Mesothelial cell of epicardium (in vitro differentiated cells): ENCODE measurements at regions not wholly inside any gene's neighbourhood (a gene's known extent, or its start where the extent isn't known, plus 50 kb on each side); places are given as distances from the start of the nearest gene placed in this dataset.
"Not testable (repeated sequence)": the region's sequence is repeated elsewhere in the genome, so short reads cannot be mapped to it uniquely, and the experiment has no call there.

Experiments
- DNase-seq, 2 experiments: peaks; one replicate each; pipeline ENCODE4 v3.0.0; 2021; ENCODE audit warnings: low spot score in 2 of 2; ENCODE audit not compliant: unreplicated experiment in 2 of 2
- H3K27ac Mint-ChIP-seq: 2 replicates; pipeline ENCODE4 v1.8.0; 2021; ENCODE audit warnings: mixed read lengths
- H3K27me3 Mint-ChIP-seq: 2 replicates; pipeline ENCODE4 v1.8.0; 2021; ENCODE audit warnings: low read depth, mixed read lengths
- H3K36me3 Mint-ChIP-seq: 2 replicates; pipeline ENCODE4 v1.8.0; 2021; ENCODE audit warnings: mixed read lengths
- H3K4me1 Mint-ChIP-seq: 2 replicates; pipeline ENCODE4 v1.8.0; 2021; ENCODE audit warnings: mixed read lengths
- H3K4me3 Mint-ChIP-seq: 2 replicates; pipeline ENCODE4 v1.8.0; 2021; ENCODE audit warnings: mild to moderate bottlenecking, moderate library complexity, mixed read lengths
- H3K9me3 Mint-ChIP-seq: 2 replicates; pipeline ENCODE4 v1.8.0; 2021; ENCODE audit warnings: mixed read lengths
- TF ChIP-seq, protein P1 (sequence below): fragments of 200-600 bp; sonication (generic); IDR thresholded peaks from one replicate; pipeline ENCODE4 v1.5.0; 2021; ENCODE audit warnings: antibody characterized with exemption; ENCODE audit not compliant: unreplicated experiment

DNA sequence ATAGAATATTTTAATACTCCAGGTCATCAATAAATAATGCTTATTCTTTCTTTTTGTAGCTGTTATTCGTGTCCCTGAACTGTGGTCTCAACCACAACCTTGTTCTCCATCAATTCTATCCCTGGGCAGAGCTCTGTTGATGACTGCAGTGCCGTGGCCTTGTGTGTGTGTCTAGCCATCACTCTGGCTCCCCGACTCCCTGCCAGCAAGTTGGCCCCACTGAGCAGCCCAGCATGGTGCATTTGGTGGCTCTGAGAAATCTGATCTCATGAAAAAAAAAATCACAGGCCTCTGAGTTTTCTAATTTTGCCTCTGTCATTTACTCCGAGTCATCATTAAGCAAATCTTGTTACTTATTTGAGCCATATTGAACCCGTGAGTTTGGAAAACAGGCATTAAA lies 164.7 kb downstream of the GOLGA6L6 start:
- Mint-ChIP-seq H3K4me3 (no peak overlapping the region), H3K9me3 (peaks cover 10% of the 10 kb centered on the region), H3K36me3 (no peaks in the 10 kb centered on the region), H3K27ac (no peak overlapping the region), H3K27me3 (no peaks in the 10 kb centered on the region), H3K4me1 (no peaks in the 10 kb centered on the region)
- TF ChIP-seq, protein P1, sequence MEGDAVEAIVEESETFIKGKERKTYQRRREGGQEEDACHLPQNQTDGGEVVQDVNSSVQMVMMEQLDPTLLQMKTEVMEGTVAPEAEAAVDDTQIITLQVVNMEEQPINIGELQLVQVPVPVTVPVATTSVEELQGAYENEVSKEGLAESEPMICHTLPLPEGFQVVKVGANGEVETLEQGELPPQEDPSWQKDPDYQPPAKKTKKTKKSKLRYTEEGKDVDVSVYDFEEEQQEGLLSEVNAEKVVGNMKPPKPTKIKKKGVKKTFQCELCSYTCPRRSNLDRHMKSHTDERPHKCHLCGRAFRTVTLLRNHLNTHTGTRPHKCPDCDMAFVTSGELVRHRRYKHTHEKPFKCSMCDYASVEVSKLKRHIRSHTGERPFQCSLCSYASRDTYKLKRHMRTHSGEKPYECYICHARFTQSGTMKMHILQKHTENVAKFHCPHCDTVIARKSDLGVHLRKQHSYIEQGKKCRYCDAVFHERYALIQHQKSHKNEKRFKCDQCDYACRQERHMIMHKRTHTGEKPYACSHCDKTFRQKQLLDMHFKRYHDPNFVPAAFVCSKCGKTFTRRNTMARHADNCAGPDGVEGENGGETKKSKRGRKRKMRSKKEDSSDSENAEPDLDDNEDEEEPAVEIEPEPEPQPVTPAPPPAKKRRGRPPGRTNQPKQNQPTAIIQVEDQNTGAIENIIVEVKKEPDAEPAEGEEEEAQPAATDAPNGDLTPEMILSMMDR, result no peak
- no peak for DNase-seq

DNA sequence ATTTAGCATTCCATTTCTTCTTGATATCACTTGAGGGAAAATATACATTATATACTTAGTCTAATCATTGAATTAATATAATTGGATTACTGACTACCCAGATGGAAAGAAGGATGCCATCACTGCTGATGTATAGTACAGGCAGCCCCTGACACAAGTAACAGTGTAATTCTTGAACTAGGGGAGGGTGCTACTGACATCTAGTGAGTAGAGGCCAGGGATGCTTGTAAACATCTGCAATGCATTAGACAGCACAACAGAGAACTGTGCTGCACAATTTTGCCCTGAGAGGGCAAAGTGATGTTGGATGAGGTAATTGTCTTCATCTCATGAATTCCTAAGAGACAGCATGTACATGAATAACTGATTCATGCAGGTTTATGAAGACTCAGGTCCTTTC lies 169.2 kb downstream of the GOLGA6L6 start:
- H3K4me3 Mint-ChIP-seq, H3K9me3 Mint-ChIP-seq, H3K27ac Mint-ChIP-seq, H3K36me3 Mint-ChIP-seq, H3K27me3 Mint-ChIP-seq, DNase-seq, H3K4me1 Mint-ChIP-seq: not testable (repeated sequence)

DNA sequence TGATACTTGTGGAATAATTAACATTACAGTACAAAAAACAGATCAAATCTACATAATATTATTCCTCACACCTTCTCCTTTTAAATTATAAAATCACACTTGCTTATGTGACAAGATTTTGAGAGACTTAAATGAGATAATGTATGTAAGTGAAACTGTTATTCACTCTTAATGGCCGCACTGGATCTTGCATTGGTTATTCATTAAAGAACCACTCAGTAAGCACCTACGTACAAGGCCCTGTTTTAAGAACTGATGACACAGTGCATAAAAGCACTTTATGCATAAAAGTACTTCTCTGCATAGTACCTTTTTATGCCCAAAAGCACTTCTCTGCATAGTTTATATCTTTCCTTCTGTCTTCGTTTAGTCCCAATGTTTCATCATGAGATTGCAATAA lies 172.1 kb downstream of the GOLGA6L6 start:
- no peak for DNase-seq
- TF ChIP-seq, protein P1, result no peak
- no peaks in the 10 kb centered on the region for H3K4me1 Mint-ChIP-seq
- no peak overlapping the region for H3K4me3 Mint-ChIP-seq
- H3K36me3 Mint-ChIP-seq, result no peaks in the 10 kb centered on the region
- H3K27me3 Mint-ChIP-seq, result no peaks in the 10 kb centered on the region
- no peak overlapping the region for H3K27ac Mint-ChIP-seq
- H3K9me3 Mint-ChIP-seq, result no peaks in the 10 kb centered on the region

- Mint-ChIP-seq H3K4me3 (no peak overlapping the region), H3K27me3 (no peaks in the 10 kb centered on the region), H3K27ac (no peak overlapping the region), H3K4me1 (no peaks in the 10 kb centered on the region), H3K9me3 (no peaks in the 10 kb centered on the region), H3K36me3 (no peaks in the 10 kb centered on the region)
- DNase-seq, result no peak
- TF ChIP-seq, protein P1, result no peak
Observed at GRCh38 chr15:20368974-20369373, 172.6 kb downstream of the GOLGA6L6 start.

- no peak overlapping the region for H3K4me3 Mint-ChIP-seq
- TF ChIP-seq, protein P1, result no peak
- H3K27me3 Mint-ChIP-seq, result no peaks in the 10 kb centered on the region
- no peak for DNase-seq
- H3K36me3 Mint-ChIP-seq, result no peaks in the 10 kb centered on the region
- no peak overlapping the region for H3K27ac Mint-ChIP-seq
- H3K4me1 Mint-ChIP-seq, result no peaks in the 10 kb centered on the region
- no peaks in the 10 kb centered on the region for H3K9me3 Mint-ChIP-seq
Observed at GRCh38 chr15:20367093-20367492, 174.5 kb downstream of the GOLGA6L6 start.

DNA sequence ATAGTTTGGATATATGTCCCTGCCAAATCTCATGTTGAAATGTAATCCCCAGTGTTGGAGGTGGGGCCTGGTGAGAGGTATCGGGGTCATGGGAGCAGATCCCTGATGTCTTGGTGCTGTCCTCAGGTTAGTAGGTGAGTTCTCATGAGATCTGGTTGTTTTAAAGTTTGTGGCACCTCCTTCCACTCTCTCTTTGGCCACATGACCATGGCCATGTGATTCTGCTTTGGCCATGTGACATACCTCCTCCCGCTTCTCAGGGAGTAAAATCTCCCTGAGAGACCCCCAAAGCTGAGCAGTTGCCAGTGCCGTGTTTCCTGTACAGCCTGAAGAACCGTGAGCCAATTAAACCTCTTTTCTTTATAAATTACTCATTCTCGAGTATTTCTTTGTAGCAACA lies 178.0 kb downstream of the GOLGA6L6 start:
- not testable (repeated sequence) for H3K27me3 Mint-ChIP-seq, H3K27ac Mint-ChIP-seq, DNase-seq, H3K4me1 Mint-ChIP-seq, H3K4me3 Mint-ChIP-seq, H3K9me3 Mint-ChIP-seq, H3K36me3 Mint-ChIP-seq

DNA sequence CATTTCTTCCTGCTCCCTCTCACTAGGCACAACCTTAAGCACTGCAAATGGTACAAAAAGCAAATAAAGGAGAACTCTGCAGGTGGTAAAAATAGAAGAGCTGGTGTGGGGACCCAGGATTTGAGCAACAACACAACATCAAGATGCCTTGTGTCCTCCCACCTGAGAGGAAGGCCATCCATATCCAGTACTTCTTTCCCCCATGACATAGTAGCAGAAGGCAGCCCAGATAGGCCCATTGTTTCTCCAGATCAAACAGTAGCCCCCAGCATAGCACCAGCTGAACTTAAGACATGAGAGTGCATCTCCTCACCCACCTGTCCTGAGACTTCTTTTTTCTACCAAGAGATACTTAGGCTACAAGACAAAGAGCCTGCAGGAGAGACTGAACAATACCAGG lies 180.5 kb downstream of the GOLGA6L6 start:
- DNase-seq, result no peak
- TF ChIP-seq, protein P1, result no peak
- H3K4me1 Mint-ChIP-seq, result no peaks in the 10 kb centered on the region

More for the DNA sequence above, 180.5 kb downstream of the GOLGA6L6 start:
- Mint-ChIP-seq H3K4me3 (no peak overlapping the region), H3K9me3 (peaks cover 12% of the 10 kb centered on the region), H3K27me3 (no peaks in the 10 kb centered on the region), H3K27ac (no peak overlapping the region), H3K36me3 (peaks cover 3% of the 10 kb centered on the region)
